A673 (cell line): ENCODE measurements at regions not wholly inside any gene's neighbourhood (a gene's known extent, or its start where the extent isn't known, plus 50 kb on each side); places are given as distances from the start of the nearest gene placed in this dataset.

Source experiments
- BruUV-seq: library from RNA; stranded (reverse); fragments of 400-500 nt; replicated peaks from 2 replicates; lab custom pipeline; 2021; lab: Mats Ljungman, UMichigan
- CTCF ChIA-PET: fragments of 300-600 bp; sonication (Branson Sonifier 250); formaldehyde crosslinking; loops from one replicate; lab custom pipeline; 2022; ENCODE audit warnings: antibody characterized with exemption; lab: Charles Lee
- POLR2A ChIA-PET: fragments of 300-600 bp; sonication (Branson Sonifier 250); formaldehyde crosslinking; loops from one replicate; lab custom pipeline; 2022; ENCODE audit warnings: antibody characterized with exemption; ENCODE audit not compliant: low non-redundant PET; lab: Charles Lee
- DNase-seq: peaks from one replicate; pipeline ENCODE4 v3.0.0-alpha.2; 2015; ENCODE audit warnings: low spot score
- H3K27ac ChIP-seq: fragments of 200-600 bp; sonication (generic); 2 replicates; pipeline ENCODE4 v1.5.1; 2016; ENCODE audit warnings: mixed run types, low read depth, mild to moderate bottlenecking, mixed read lengths, antibody characterized with exemption, low read length; ENCODE audit not compliant: poor library complexity, severe bottlenecking
- H3K27me3 ChIP-seq: fragments of 200-600 bp; sonication (generic); replicated peaks from 2 replicates; pipeline ENCODE4 v1.6.1; 2017; ENCODE audit warnings: mixed run types, low read depth, mild to moderate bottlenecking, mixed read lengths, antibody characterized with exemption, low read length; ENCODE audit not compliant: insufficient read depth, poor library complexity
- H3K36me3 ChIP-seq: fragments of 200-600 bp; sonication (generic); 2 replicates; pipeline ENCODE4 v1.6.1; 2016; ENCODE audit warnings: mixed run types, mild to moderate bottlenecking, mixed read lengths, antibody characterized with exemption, low read length; ENCODE audit not compliant: insufficient read depth, poor library complexity, severe bottlenecking
- H3K4me1 ChIP-seq: fragments of 200-600 bp; sonication (generic); 2 replicates; pipeline ENCODE4 v1.6.1; 2017; ENCODE audit warnings: mixed run types, mild to moderate bottlenecking, mixed read lengths, antibody characterized with exemption, low read length; ENCODE audit not compliant: insufficient read depth, poor library complexity, severe bottlenecking
- H3K4me3 ChIP-seq: fragments of 200-600 bp; sonication (generic); 2 replicates; pipeline ENCODE4 v1.5.1; 2016; ENCODE audit warnings: low read depth, mixed run types, mild to moderate bottlenecking, mixed read lengths, low read length; ENCODE audit not compliant: poor library complexity, severe bottlenecking
- H3K9me3 ChIP-seq: fragments of 200-600 bp; sonication (generic); 2 replicates; pipeline ENCODE4 v1.6.1; 2016; ENCODE audit warnings: mixed run types, low read depth, mild to moderate bottlenecking, mixed read lengths, antibody characterized with exemption, low read length; ENCODE audit not compliant: poor library complexity, severe bottlenecking
- EZH2 ChIP-seq: fragments of 200-600 bp; sonication (generic); IDR thresholded peaks from 2 replicates; pipeline ENCODE4 v1.6.1; 2017; ENCODE audit warnings: borderline replicate concordance, low read depth, mild to moderate bottlenecking, mixed read lengths, antibody characterized with exemption, low read length; ENCODE audit not compliant: poor library complexity, severe bottlenecking
- intact Hi-C: fragments of 100-400 bp; cut with micrococcal nuclease; formaldehyde crosslinking; loops from one replicate; pipeline ENCODE4 v1.10.0; 2022; ENCODE audit not compliant: unreplicated experiment
- TF ChIP-seq, protein P1 (sequence below): fragments of 300-800, 200-600 bp; sonication (generic); conservative IDR thresholded peaks from 2 replicates; pipeline ENCODE4 v1.5.1; 2017; ENCODE audit warnings: low read depth, mild to moderate bottlenecking, antibody characterized with exemption, low read length, moderate library complexity, mixed read lengths

DNA sequence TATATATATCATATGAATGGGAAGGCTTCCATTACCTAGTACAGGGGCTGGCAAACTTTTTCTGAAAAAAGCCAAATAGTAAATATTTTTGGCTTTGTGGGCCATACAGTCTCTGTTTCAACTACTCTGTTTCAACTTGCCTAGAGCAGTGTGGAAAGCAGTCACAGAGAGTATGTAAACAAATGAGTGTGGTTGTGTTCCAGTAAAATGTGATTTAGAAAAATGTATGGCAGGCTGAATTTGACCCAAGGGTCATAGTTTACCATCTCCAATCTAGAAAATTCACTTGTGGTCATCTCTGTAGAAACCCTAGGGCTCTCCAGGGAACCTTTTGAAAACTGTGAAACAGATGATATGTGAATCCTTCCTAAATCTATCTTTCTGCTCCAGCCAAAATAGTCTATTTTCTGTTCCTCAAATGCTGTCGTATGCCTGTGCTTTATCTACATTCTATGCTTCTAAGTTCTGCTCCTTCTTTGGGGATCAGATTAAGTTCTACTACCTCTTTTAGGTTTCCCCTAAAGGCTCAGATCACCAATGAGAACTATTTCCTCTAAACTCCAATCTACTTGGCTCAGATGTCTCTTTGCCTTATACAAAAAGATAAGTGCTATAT lies 356.2 kb downstream of the METTL15 start:
- Histone ChIP-seq H3K27me3 (no peaks in the 10 kb centered on the region), H3K36me3 (no peaks in the 10 kb centered on the region), H3K9me3 (no peaks in the 10 kb centered on the region), H3K4me3 (no peak overlapping the region), H3K27ac (no peak overlapping the region), H3K4me1 (no peaks in the 10 kb centered on the region)
- intact Hi-C loops, result no loop called here
- no TSS peak for BruUV-seq
- POLR2A ChIA-PET, result no interaction called here
- TF ChIP-seq, protein P1, sequence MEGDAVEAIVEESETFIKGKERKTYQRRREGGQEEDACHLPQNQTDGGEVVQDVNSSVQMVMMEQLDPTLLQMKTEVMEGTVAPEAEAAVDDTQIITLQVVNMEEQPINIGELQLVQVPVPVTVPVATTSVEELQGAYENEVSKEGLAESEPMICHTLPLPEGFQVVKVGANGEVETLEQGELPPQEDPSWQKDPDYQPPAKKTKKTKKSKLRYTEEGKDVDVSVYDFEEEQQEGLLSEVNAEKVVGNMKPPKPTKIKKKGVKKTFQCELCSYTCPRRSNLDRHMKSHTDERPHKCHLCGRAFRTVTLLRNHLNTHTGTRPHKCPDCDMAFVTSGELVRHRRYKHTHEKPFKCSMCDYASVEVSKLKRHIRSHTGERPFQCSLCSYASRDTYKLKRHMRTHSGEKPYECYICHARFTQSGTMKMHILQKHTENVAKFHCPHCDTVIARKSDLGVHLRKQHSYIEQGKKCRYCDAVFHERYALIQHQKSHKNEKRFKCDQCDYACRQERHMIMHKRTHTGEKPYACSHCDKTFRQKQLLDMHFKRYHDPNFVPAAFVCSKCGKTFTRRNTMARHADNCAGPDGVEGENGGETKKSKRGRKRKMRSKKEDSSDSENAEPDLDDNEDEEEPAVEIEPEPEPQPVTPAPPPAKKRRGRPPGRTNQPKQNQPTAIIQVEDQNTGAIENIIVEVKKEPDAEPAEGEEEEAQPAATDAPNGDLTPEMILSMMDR, result no peak
- TF ChIP-seq EZH2, result no peak
- CTCF ChIA-PET, result interaction anchor here (1.4 kb wide), 1 partner anchor 695 kb away, joined by 3 read pairs; no protein-coding TSS in a partner anchor
- no peak for DNase-seq

DNA sequence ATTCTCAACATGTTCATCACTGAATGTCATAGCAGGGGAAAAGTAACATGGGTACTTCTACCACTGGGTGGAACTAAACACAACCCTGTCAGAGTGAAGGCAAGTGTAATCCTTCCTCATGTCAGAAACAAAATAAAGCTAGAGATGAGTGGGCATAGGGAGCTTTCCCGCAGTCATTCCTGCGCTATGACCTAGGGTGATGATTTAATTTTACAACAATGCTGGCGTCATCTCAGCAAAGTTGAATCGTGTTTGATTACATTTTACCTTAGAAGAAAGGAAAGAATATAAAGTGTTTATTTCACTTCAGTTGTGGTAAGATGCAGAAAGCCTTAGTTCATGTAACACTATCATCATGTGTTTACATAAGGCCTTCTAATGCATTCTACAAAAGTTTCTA lies 355.6 kb downstream of the METTL15 start:
- Histone ChIP-seq H3K4me1 (no peaks in the 10 kb centered on the region), H3K36me3 (no peaks in the 10 kb centered on the region), H3K27ac (no peak overlapping the region), H3K27me3 (no peaks in the 10 kb centered on the region), H3K9me3 (no peaks in the 10 kb centered on the region), H3K4me3 (no peak overlapping the region)
- ChIA-PET POLR2A (no interaction called here), CTCF (interaction anchor here (1.4 kb wide), 1 partner anchor 696 kb away, joined by 3 read pairs; no protein-coding TSS in a partner anchor)
- BruUV-seq, result no TSS peak
- TF ChIP-seq, protein P1, result no peak
- no peak for TF ChIP-seq EZH2
- no peak for DNase-seq
- intact Hi-C loops, result no loop called here

DNA sequence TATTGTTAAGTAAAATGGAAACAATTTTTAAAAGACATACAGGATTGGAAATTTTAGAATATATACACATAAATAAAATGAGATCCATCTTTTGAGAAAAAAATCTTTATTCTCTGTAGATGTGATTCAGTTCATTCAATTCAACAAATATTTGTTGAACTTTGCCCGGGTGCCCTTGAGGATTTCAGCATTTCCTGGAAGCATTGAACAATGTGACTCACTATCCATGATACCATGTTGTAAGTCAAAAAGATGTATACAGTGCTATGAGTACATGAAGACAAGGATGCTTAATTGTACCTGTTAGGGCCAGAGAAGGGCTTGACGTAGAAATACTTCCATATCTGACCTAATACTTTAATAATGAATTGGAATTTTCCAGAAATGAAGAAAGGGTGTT lies 353.7 kb downstream of the METTL15 start:
- CTCF ChIA-PET, result no interaction called here
- H3K27ac ChIP-seq, result no peak overlapping the region
- no TSS peak for BruUV-seq
- intact Hi-C loops, result no loop called here
- POLR2A ChIA-PET, result no interaction called here
- DNase-seq, result no peak
- no peak for TF ChIP-seq EZH2
- TF ChIP-seq, protein P1, result no peak
- no peaks in the 10 kb centered on the region for H3K36me3 ChIP-seq
- H3K4me1 ChIP-seq, result no peaks in the 10 kb centered on the region
- no peaks in the 10 kb centered on the region for H3K9me3 ChIP-seq
- H3K4me3 ChIP-seq, result no peak overlapping the region
- no peaks in the 10 kb centered on the region for H3K27me3 ChIP-seq
